Progenitor cell of endocrine pancreas (in vitro differentiated cells): ENCODE measurements at regions not wholly inside any gene's neighbourhood (a gene's known extent, or its start where the extent isn't known, plus 50 kb on each side); places are given as distances from the start of the nearest gene placed in this dataset.

ENCODE experiments used
- DNase-seq: peaks from one replicate; pipeline ENCODE4 v3.0.0; 2021; ENCODE audit warnings: low spot score; ENCODE audit not compliant: unreplicated experiment
- H3K27ac Mint-ChIP-seq: 2 replicates; pipeline ENCODE4 v1.8.0; 2021; ENCODE audit warnings: mild to moderate bottlenecking, moderate library complexity, mixed read lengths
- H3K27me3 Mint-ChIP-seq: 2 replicates; pipeline ENCODE4 v1.8.0; 2021; ENCODE audit warnings: mixed read lengths
- H3K36me3 Mint-ChIP-seq: 2 replicates; pipeline ENCODE4 v1.8.0; 2022; ENCODE audit warnings: mixed read lengths; ENCODE audit not compliant: insufficient read depth
- H3K4me1 Mint-ChIP-seq: 2 replicates; pipeline ENCODE4 v1.8.0; 2021; ENCODE audit warnings: low read depth, mixed read lengths
- H3K4me3 Mint-ChIP-seq: 2 replicates; pipeline ENCODE4 v1.8.0; 2021; ENCODE audit warnings: low read depth, mild to moderate bottlenecking, moderate library complexity, mixed read lengths
- H3K9me3 Mint-ChIP-seq: 2 replicates; pipeline ENCODE4 v1.8.0; 2021; ENCODE audit warnings: low read depth, mixed read lengths
- TF ChIP-seq, protein P1 (sequence below): fragments of 200-600 bp; sonication (generic); IDR thresholded peaks from one replicate; pipeline ENCODE4 v1.5.0; 2021; ENCODE audit warnings: antibody characterized with exemption, mild to moderate bottlenecking; ENCODE audit not compliant: unreplicated experiment

DNA sequence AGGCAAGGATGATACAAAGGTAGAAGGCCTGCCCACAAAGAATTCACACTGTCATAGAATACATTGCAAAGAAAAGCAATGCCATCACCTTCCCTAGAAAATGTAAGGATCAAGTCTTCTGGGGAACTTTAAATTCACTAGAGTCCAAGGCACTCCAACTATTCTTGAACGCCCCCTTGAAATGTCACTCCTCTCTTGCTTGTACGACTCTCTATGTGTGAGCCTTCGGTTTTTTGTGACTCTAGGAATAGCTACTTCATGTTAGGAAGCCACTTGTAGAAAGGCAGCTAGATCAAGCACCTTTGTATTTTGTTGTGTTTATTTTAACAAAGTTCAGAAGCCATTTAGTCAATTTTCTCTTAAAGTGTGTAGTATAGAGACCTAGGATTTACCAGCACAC lies 159.2 kb upstream of the ARID1B start:
- no peak for DNase-seq

DNA sequence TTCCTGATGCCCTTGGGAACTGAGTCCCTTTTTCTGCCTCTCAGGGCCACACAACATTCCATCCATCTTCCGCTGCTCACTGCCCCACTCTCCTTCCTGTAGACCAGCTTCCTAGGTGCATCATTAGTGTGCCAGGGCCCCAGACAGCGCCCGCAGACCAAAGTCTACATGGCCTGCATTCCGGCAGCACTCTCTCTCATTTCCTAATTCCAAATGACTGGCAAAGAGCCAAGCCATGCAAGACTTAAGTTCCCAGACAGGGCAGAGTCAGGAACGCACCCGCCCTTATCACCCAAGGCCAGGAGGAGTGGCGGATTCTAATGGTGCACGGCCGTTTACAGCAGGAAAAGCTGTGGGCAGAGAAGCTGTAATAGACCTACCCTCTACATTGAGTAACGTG lies 159.8 kb upstream of the ARID1B start:
- H3K9me3 Mint-ChIP-seq: peaks cover 21% of the 10 kb centered on the region
- peaks cover 3% of the 10 kb centered on the region for H3K27me3 Mint-ChIP-seq
- H3K36me3 Mint-ChIP-seq: peaks cover 3% of the 10 kb centered on the region
- H3K4me3 Mint-ChIP-seq: no peak overlapping the region
- H3K4me1 Mint-ChIP-seq: peaks cover 21% of the 10 kb centered on the region
- DNase-seq: no peak
- TF ChIP-seq, protein P1, sequence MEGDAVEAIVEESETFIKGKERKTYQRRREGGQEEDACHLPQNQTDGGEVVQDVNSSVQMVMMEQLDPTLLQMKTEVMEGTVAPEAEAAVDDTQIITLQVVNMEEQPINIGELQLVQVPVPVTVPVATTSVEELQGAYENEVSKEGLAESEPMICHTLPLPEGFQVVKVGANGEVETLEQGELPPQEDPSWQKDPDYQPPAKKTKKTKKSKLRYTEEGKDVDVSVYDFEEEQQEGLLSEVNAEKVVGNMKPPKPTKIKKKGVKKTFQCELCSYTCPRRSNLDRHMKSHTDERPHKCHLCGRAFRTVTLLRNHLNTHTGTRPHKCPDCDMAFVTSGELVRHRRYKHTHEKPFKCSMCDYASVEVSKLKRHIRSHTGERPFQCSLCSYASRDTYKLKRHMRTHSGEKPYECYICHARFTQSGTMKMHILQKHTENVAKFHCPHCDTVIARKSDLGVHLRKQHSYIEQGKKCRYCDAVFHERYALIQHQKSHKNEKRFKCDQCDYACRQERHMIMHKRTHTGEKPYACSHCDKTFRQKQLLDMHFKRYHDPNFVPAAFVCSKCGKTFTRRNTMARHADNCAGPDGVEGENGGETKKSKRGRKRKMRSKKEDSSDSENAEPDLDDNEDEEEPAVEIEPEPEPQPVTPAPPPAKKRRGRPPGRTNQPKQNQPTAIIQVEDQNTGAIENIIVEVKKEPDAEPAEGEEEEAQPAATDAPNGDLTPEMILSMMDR: no peak
- no peak overlapping the region for H3K27ac Mint-ChIP-seq

More for the DNA sequence above, 159.2 kb upstream of the ARID1B start:
- Mint-ChIP-seq H3K36me3 (peaks cover 2% of the 10 kb centered on the region), H3K27ac (no peak overlapping the region), H3K4me1 (peaks cover 21% of the 10 kb centered on the region), H3K4me3 (no peak overlapping the region), H3K27me3 (peaks cover 4% of the 10 kb centered on the region), H3K9me3 (peaks cover 16% of the 10 kb centered on the region)
- TF ChIP-seq, protein P1: no peak

DNA sequence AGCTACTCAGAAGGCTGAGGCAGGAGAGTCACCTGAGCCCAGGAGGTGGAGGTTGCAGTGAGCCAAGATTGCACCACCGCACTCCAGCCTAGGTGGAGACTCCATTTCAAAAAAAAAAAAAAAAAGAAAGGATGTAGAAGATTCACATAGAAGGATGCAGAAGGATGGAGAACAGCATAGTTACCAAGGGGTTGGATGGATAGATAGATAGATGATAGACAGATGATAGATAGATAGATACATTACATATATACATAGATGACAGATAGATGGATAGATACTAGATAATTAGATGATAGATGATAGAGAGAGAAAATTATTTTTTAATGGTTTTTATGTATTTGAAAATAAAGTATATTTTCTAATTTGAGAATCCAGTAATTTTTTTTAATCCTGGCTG lies 160.7 kb upstream of the ARID1B start:
- Mint-ChIP-seq H3K4me3 (no peak overlapping the region), H3K27ac (no peak overlapping the region), H3K27me3 (no peaks in the 10 kb centered on the region), H3K9me3 (peaks cover 29% of the 10 kb centered on the region), H3K36me3 (peaks cover 3% of the 10 kb centered on the region), H3K4me1 (peaks cover 21% of the 10 kb centered on the region)
- no peak for DNase-seq
- TF ChIP-seq, protein P1: no peak

DNA sequence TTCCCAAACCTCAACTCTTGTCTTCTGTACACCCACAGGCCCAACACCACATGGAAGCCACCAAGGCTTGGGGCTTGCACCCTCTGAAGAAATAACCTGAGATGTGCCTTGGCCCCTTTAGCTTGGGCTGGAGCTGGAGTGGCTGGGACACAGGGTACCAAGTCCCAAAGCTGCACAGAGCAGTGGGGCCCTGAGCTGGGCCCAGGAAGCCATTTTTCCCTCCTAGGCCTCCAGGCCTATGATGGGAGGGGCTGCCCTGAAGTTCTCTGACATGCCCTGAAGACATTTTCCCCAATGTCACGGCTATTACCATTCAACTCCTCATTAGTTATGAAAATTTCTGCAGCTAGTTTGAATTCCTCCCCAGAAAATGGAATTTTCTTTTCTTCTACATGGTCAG lies 163.2 kb upstream of the ARID1B start:
- H3K9me3 Mint-ChIP-seq: peaks cover 29% of the 10 kb centered on the region
- no peak overlapping the region for H3K4me3 Mint-ChIP-seq
- TF ChIP-seq, protein P1: no peak
- H3K4me1 Mint-ChIP-seq: peaks cover 21% of the 10 kb centered on the region
- no peak for DNase-seq
- H3K27ac Mint-ChIP-seq: no peak overlapping the region
- no peaks in the 10 kb centered on the region for H3K27me3 Mint-ChIP-seq
- H3K36me3 Mint-ChIP-seq: peaks cover 3% of the 10 kb centered on the region

DNA sequence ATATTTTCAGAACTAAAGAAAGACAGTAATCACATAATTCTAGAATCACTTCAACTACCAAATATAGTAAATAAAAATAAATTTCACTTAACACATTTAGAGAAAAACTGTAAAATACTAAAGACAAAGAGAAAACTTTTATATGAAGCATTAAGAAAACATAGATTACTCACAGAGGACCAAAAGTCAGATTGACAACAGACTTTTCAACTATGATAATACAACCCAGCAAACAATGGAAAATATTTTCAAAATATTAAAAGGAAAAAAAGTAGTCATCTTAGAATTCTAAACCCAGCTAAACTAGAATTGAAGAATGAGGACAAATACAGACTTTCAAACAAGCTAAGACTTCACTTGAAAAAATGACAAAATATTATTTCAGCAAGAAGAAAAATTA lies 164.8 kb upstream of the ARID1B start:
- peaks cover 8% of the 10 kb centered on the region for H3K4me1 Mint-ChIP-seq
- H3K36me3 Mint-ChIP-seq: peaks cover 4% of the 10 kb centered on the region

More for the DNA sequence above, 164.8 kb upstream of the ARID1B start:
- no peak for DNase-seq
- TF ChIP-seq, protein P1: no peak
- Mint-ChIP-seq H3K4me3 (no peak overlapping the region), H3K27ac (no peak overlapping the region), H3K27me3 (no peaks in the 10 kb centered on the region), H3K9me3 (peaks cover 33% of the 10 kb centered on the region)
